Keratinocyte (primary cell): ENCODE measurements at regions not wholly inside any gene's neighbourhood (a gene's known extent, or its start where the extent isn't known, plus 50 kb on each side); places are given as distances from the start of the nearest gene placed in this dataset.
"Not testable (repeated sequence)": the region's sequence is repeated elsewhere in the genome, so short reads cannot be mapped to it uniquely, and the experiment has no call there.

Source experiments
- DNase-seq: peaks from one replicate; pipeline ENCODE4 v3.0.0-alpha.2; 2011; ENCODE audit warnings: low read depth, missing footprints, low spot score
- FAIRE-seq: peaks from 2 replicates; lab custom pipeline; 2011; peaks lifted over from hg19 to GRCh38; lab: Jason Lieb, UNC
- H2AFZ ChIP-seq: 2 replicates; pipeline ENCODE4 v1.6.0; 2012; ENCODE audit warnings: low read length, control low read depth, inconsistent platforms; ENCODE audit not compliant: control insufficient read depth
- H3K27ac ChIP-seq: 2 replicates; pipeline ENCODE4 v1.5.1; 2011; ENCODE audit warnings: low read length; ENCODE audit not compliant: control insufficient read depth, insufficient read depth
- H3K27me3 ChIP-seq: 3 replicates; pipeline ENCODE4 v1.6.0; 2011; ENCODE audit warnings: low read length; ENCODE audit not compliant: control insufficient read depth, insufficient read depth; ENCODE audit errors: extremely low read depth
- H3K36me3 ChIP-seq, 2 experiments: 2 replicates in 1 of 2; 3 replicates in 1 of 2; pipeline ENCODE4 v1.5.1; 2011; ENCODE audit warnings: low read length in 2 of 2, mild to moderate bottlenecking in 1 of 2; ENCODE audit not compliant: control insufficient read depth in 2 of 2, insufficient read depth in 2 of 2; ENCODE audit errors: extremely low read depth in 1 of 2
- H3K4me1 ChIP-seq: 3 replicates; pipeline ENCODE4 v1.5.1; 2011; ENCODE audit warnings: low read length; ENCODE audit not compliant: control insufficient read depth, insufficient read depth; ENCODE audit errors: extremely low read depth
- H3K4me2 ChIP-seq: 3 replicates; pipeline ENCODE4 v1.6.0; 2011; ENCODE audit warnings: low read depth, low read length; ENCODE audit not compliant: control insufficient read depth, insufficient read depth; ENCODE audit errors: extremely low read depth
- H3K4me3 ChIP-seq, 3 experiments: fragments of 200-600 bp in 1 of 3; sonication (generic) in 1 of 3; 2 replicates in 2 of 3; 3 replicates in 1 of 3; pipeline ENCODE4 v1.5.1; 2011 to 2016; ENCODE audit warnings: low read length in 3 of 3, mild to moderate bottlenecking in 3 of 3, control low read depth in 2 of 3, inconsistent platforms in 1 of 3, low read depth in 1 of 3, mixed read lengths in 1 of 3, mixed run types in 1 of 3, moderate library complexity in 1 of 3; ENCODE audit not compliant: control insufficient read depth in 2 of 3, insufficient read depth in 2 of 3; ENCODE audit errors: extremely low read depth in 1 of 3
- H3K79me2 ChIP-seq: 2 replicates; pipeline ENCODE4 v1.6.0; 2012; ENCODE audit warnings: low read length; ENCODE audit not compliant: control insufficient read depth, insufficient read depth
- H3K9ac ChIP-seq: 3 replicates; pipeline ENCODE4 v1.6.0; 2011; ENCODE audit warnings: low read length; ENCODE audit not compliant: control insufficient read depth, insufficient read depth; ENCODE audit errors: extremely low read depth
- H3K9me1 ChIP-seq: 3 replicates; pipeline ENCODE4 v1.6.0; 2011; ENCODE audit warnings: low read length; ENCODE audit not compliant: control insufficient read depth, insufficient read depth; ENCODE audit errors: extremely low read depth
- H3K9me3 ChIP-seq: 2 replicates; pipeline ENCODE4 v1.5.1; 2012; ENCODE audit warnings: low read depth, low read length; ENCODE audit not compliant: control insufficient read depth
- H4K20me1 ChIP-seq: 3 replicates; pipeline ENCODE4 v1.6.0; 2011; ENCODE audit warnings: low read length; ENCODE audit not compliant: control insufficient read depth, insufficient read depth; ENCODE audit errors: extremely low read depth
- CTCF ChIP-seq, 3 experiments: IDR thresholded peaks in 1 of 3; conservative IDR thresholded peaks in 1 of 3; optimal IDR thresholded peaks in 1 of 3; 2 replicates in 2 of 3; 3 replicates in 1 of 3; pipeline versions ENCODE3 to v1.5.1; 2011; ENCODE audit warnings: low read length in 3 of 3, mild to moderate bottlenecking in 3 of 3, moderate library complexity in 2 of 3, control low read depth in 1 of 3, inconsistent platforms in 1 of 3; ENCODE audit not compliant: insufficient read depth in 2 of 3; ENCODE audit errors: extremely low read depth in 1 of 3
- EZH2 ChIP-seq: IDR thresholded peaks from one replicate; pipeline ENCODE4 v1.6.1; 2012; ENCODE audit warnings: inconsistent platforms, mild to moderate bottlenecking, low read length, moderate library complexity
- dilution Hi-C: fragments of 300-500 bp; cut with MboI; formaldehyde crosslinking; loops from one replicate; pipeline ENCODE4 v1.7.0; 2020; ENCODE audit warnings: low sequenced_read_pairs; ENCODE audit not compliant: extremely low pct_ligation_motif_present

- DNase-seq (no peak), FAIRE-seq (no peak)
- Histone ChIP-seq H3K4me2 (no peak overlapping the region), H3K9me3 (peaks cover 17% of the 10 kb centered on the region), H3K4me1 (no peaks in the 10 kb centered on the region), H4K20me1 (no peaks in the 10 kb centered on the region), H3K9ac (no peak overlapping the region), H2AFZ (no peak overlapping the region), H3K79me2 (no peaks in the 10 kb centered on the region), H3K9me1 (no peaks in the 10 kb centered on the region), H3K36me3 (no peaks in the 10 kb centered on the region), H3K4me3 (no peak overlapping the region), H3K27ac (no peak overlapping the region), H3K27me3 (no peaks in the 10 kb centered on the region)
- dilution Hi-C loops = no loop called here
- TF ChIP-seq EZH2 (no peak), CTCF (optimal IDR thresholded peaks at IDR 0.05 in 1 of 3, IDR thresholded peaks at IDR 0.05 in 1 of 3, conservative IDR thresholded peaks at IDR 0.05 in 1 of 3; ENCODE audit: extremely low read depth in 1 of 3, insufficient read depth in 2 of 3, low read length in 3 of 3) (no peak)
Measured at GRCh38 chrX:554271-554670, 76.3 kb upstream of the SHOX start.

- H3K9ac ChIP-seq = no peak overlapping the region
- H3K9me3 ChIP-seq = peaks cover 9% of the 10 kb centered on the region
- no peak overlapping the region for H3K4me3 ChIP-seq
- no peaks in the 10 kb centered on the region for H3K9me1 ChIP-seq
- H3K79me2 ChIP-seq = no peaks in the 10 kb centered on the region
- H3K4me2 ChIP-seq = no peak overlapping the region
- no peaks in the 10 kb centered on the region for H3K27me3 ChIP-seq
- H3K4me1 ChIP-seq = no peaks in the 10 kb centered on the region
- TF ChIP-seq EZH2 = no peak
- TF ChIP-seq CTCF (optimal IDR thresholded peaks at IDR 0.05 in 1 of 3, IDR thresholded peaks at IDR 0.05 in 1 of 3, conservative IDR thresholded peaks at IDR 0.05 in 1 of 3; ENCODE audit: extremely low read depth in 1 of 3, insufficient read depth in 2 of 3, low read length in 3 of 3) = no peak
- H3K27ac ChIP-seq = no peak overlapping the region
- H2AFZ ChIP-seq = no peak overlapping the region
- dilution Hi-C loops = no loop called here
- no peaks in the 10 kb centered on the region for H3K36me3 ChIP-seq
- DNase-seq (no peak), FAIRE-seq (no peak)
- no peaks in the 10 kb centered on the region for H4K20me1 ChIP-seq
Measured at GRCh38 chrX:555725-556666, 74.6 kb upstream of the SHOX start.

GRCh38 chrX:557601-558000 lies 73.0 kb upstream of the SHOX start:
- not testable (repeated sequence) for DNase-seq, H3K79me2 ChIP-seq, FAIRE-seq

More at GRCh38 chrX:557601-558000, 73.0 kb upstream of the SHOX start:
- H3K9me1 ChIP-seq, H3K27me3 ChIP-seq, H3K36me3 ChIP-seq, H3K27ac ChIP-seq, H2AFZ ChIP-seq, dilution Hi-C loops, H3K4me2 ChIP-seq, H3K9me3 ChIP-seq, H3K4me1 ChIP-seq, H4K20me1 ChIP-seq, H3K9ac ChIP-seq, H3K4me3 ChIP-seq: not testable (repeated sequence)
